ENCODE measurements at regions not wholly inside any gene's neighbourhood (a gene's known extent, or its start where the extent isn't known, plus 50 kb on each side); places are given as distances from the start of the nearest gene placed in this dataset.

DNA sequence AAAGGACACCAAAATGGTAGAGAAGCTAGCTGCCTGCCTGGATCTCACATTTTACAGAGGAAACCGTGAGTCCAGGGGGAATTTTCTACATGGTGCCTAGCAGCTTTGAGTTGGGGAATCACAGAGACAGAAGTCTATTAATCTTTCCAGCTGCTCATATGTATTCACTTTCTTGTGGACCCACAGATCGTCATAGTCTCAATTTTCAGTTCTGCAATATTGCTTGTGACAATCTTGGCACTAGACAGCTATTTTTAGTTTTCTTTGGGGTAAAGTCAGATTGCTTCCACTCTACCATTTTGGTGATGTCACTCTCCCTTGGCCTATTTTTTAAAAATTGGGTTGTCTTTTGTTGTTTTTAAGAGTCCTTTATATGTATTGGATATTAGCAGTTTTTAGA, 233.4 kb upstream of the STK26 start:
- intact Hi-C loops (cut with DNase I; ENCODE audit: low total_unique reads), result no loop called here
- no peak overlapping the region for H3K4me3 ChIP-seq
- 51 to 89% (median 72%) methylated on average over 2 of the region's 2 CpGs for WGBS, 5 donors
- no peaks in the 10 kb centered on the region for H3K9me3 ChIP-seq
- no peak for DNase-seq
- no peak overlapping the region for H3K27ac ChIP-seq
- no peaks in the 10 kb centered on the region for H3K36me3 ChIP-seq
- H3K4me1 ChIP-seq, result peaks cover 0 to 5% (median 0%) of the 10 kb centered on the region in 6 donors
- TF ChIP-seq POLR2A (IDR thresholded peaks at IDR 0.05), result no peak
- TF ChIP-seq CTCF (IDR thresholded peaks at IDR 0.05 in 8 of 11, conservative IDR thresholded peaks at IDR 0.05 in 3 of 11), result no peak
- TF ChIP-seq POLR2AphosphoS5 (IDR thresholded peaks at IDR 0.05), result no peak
- H3K27me3 ChIP-seq (replicated peaks in 1 of 7), result no peaks in the 10 kb centered on the region

DNA sequence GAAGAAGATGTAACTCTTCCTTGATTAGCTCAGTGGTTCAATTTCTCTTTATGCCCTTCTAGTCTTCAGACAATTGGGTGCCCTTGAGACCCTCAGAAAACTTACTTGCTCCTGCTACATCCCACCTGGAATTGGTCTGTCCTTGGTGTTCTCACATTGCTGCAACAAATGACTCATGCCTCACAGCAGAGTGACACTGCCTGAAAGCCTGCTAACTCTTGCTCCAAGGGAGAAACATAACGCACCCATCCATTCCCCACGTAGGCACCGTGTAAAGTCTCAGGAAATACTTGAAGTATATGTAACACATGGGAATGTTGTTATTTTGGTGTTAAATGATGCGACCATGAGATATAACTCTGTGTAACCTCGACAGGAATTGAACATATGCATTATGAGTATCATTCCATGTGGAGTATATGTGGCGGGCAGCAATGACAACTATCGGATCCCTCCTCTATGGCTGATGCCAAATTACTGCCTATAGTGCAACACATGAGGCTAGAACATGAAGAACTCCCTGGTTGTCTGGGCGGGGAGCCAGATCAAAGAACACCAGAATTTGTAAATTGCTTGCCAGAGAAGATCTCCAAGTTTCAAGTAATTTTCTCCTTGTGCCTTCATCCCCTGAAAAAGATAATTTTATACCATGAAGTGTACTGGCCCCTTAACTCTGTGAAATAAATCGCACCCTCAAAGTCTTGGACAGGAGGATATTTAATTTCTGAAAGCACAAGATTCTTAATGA, 231.3 kb upstream of the STK26 start:
- TF ChIP-seq POLR2A (IDR thresholded peaks at IDR 0.05) (no peak), CTCF (IDR thresholded peaks at IDR 0.05 in 8 of 11, conservative IDR thresholded peaks at IDR 0.05 in 3 of 11) (no peak), POLR2AphosphoS5 (IDR thresholded peaks at IDR 0.05) (no peak)
- Histone ChIP-seq H3K27me3 (replicated peaks in 1 of 7) (peaks cover 0 to 10% (median 0%) of the 10 kb centered on the region in 7 donors), H3K9me3 (no peaks in the 10 kb centered on the region), H3K36me3 (no peaks in the 10 kb centered on the region), H3K4me3 (peak overlapping the region in 4 of 8 donors; percentile 20 to 68 (median 40)), H3K27ac (peak overlapping the region in 4 of 8 donors; percentile 22 to 85 (median 64)), H3K4me1 (peaks cover 0 to 5% (median 0%) of the 10 kb centered on the region in 6 donors)
- 56 to 94% (median 92%) methylated on average over 9 of the region's 9 CpGs for WGBS, 5 donors
- intact Hi-C loops (cut with DNase I; ENCODE audit: low total_unique reads), result no loop called here
- no peak for DNase-seq

DNA sequence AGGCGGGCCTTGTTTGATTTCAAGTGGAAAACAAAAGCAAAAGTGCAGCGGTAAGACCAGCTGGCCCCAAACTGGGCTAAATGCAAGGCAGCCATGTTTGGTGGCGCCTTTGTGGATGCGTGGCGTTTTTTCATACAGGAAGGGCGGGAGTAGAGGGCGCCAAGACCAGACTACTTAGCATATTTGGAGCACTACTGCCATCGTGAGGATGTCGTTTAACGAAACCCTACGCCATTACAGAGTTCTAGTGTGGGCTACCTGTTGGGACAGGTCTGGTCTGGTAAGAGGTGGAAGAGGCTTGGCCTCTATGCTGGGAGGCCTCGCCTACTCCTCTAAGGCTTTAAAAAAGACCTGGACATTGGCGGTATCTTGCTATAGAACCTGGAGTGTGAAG, 230.7 kb upstream of the STK26 start:
- intact Hi-C loops (cut with DNase I; ENCODE audit: low total_unique reads), result no loop called here
- Histone ChIP-seq H3K27me3 (replicated peaks in 1 of 7) (peaks cover 0 to 10% (median 0%) of the 10 kb centered on the region in 7 donors), H3K9me3 (no peaks in the 10 kb centered on the region), H3K4me1 (peaks cover 0 to 5% (median 0%) of the 10 kb centered on the region in 6 donors), H3K36me3 (no peaks in the 10 kb centered on the region), H3K27ac (peak overlapping the region in 5 of 8 donors; percentile 71 to 89 (median 84)), H3K4me3 (peak overlapping the region in 5 of 8 donors; percentile 32 to 68 (median 37))
- 52 to 98% (median 95%) methylated on average over 12 to 13 of the region's 13 CpGs for WGBS, 5 donors
- DNase-seq, result peak; percentile 91
- TF ChIP-seq CTCF (IDR thresholded peaks at IDR 0.05 in 8 of 11, conservative IDR thresholded peaks at IDR 0.05 in 3 of 11) (peak in 6 of 11 experiments; percentile 25 to 89 (median 52)), POLR2A (IDR thresholded peaks at IDR 0.05) (no peak), POLR2AphosphoS5 (IDR thresholded peaks at IDR 0.05) (peak in 2 of 3 donors; percentile 58 to 74)

DNA sequence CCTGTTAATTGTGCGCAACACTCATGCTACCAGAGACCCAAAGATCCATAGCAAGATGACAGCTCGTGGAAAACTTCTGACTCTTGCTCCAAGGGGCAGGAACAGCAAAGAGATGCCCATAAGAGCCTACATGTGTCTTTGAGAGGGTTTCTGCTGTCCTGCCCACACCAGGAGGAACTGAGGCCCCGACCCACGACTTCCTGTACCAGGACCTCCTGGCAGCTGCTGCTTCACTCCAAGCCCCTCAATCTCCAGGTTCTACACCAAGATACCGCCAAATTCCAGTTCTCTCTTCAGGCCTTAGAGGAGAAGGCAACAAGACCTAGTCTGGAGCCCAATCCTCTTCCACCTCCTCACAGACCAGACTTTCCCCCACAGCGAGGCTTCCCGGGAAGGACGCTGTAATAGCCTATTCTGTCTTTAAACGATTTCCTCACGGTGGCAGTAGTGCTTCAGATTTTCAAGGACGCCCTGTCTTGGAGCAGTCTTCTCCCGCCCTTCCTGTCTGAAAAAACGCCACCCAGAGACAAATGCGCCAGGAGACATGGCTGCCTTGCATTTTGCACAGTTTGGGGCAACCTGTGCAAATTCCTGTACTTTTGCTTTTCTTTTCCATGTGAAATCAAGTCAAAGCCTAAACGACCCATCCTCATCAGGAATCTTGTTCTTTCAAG, 230.2 kb upstream of the STK26 start:
- Histone ChIP-seq H3K27me3 (replicated peaks in 1 of 7) (peaks cover 0 to 16% (median 0%) of the 10 kb centered on the region in 7 donors), H3K4me1 (peaks cover 0 to 5% (median 0%) of the 10 kb centered on the region in 6 donors), H3K4me3 (peak overlapping the region in 5 of 8 donors; percentile 32 to 68 (median 37)), H3K27ac (peak overlapping the region in 5 of 8 donors; percentile 71 to 89 (median 84)), H3K9me3 (no peaks in the 10 kb centered on the region), H3K36me3 (no peaks in the 10 kb centered on the region)
- intact Hi-C loops (cut with DNase I; ENCODE audit: low total_unique reads), result no loop called here
- 41 to 95% (median 84%) methylated on average over 14 to 15 of the region's 15 CpGs for WGBS, 5 donors
- DNase-seq, result peak; percentile 88
- TF ChIP-seq CTCF (IDR thresholded peaks at IDR 0.05 in 8 of 11, conservative IDR thresholded peaks at IDR 0.05 in 3 of 11) (peak in 6 of 11 experiments; percentile 24 to 87 (median 52)), POLR2A (IDR thresholded peaks at IDR 0.05) (no peak), POLR2AphosphoS5 (IDR thresholded peaks at IDR 0.05) (peak in 1 of 3 donors; percentile 31)

Measured in spleen (tissue), 11 donors.